ENCODE measurements at regions not wholly inside any gene's neighbourhood (a gene's known extent, or its start where the extent isn't known, plus 50 kb on each side); places are given as distances from the start of the nearest gene placed in this dataset.

DNA sequence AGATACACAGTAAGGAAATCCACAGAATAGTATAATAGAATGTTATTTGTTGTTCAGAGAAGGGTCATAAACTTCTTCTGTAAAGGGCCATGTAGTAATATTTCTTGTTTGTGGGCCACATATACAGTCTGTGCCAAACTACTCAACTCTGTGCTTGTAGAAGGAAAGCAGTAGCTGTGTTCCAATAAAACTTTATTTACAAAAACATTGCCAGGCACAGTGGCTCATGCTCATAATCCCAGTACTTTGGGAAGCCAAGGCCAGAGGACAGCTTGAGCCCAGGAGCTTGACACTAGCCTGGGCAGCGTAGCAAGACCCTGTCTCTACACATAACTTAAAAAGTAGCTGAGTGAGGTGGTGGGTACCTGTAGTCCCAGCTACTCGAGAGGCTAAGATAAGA lies 612.8 kb upstream of the PSMD7 start:
- TF ChIP-seq, protein P1, sequence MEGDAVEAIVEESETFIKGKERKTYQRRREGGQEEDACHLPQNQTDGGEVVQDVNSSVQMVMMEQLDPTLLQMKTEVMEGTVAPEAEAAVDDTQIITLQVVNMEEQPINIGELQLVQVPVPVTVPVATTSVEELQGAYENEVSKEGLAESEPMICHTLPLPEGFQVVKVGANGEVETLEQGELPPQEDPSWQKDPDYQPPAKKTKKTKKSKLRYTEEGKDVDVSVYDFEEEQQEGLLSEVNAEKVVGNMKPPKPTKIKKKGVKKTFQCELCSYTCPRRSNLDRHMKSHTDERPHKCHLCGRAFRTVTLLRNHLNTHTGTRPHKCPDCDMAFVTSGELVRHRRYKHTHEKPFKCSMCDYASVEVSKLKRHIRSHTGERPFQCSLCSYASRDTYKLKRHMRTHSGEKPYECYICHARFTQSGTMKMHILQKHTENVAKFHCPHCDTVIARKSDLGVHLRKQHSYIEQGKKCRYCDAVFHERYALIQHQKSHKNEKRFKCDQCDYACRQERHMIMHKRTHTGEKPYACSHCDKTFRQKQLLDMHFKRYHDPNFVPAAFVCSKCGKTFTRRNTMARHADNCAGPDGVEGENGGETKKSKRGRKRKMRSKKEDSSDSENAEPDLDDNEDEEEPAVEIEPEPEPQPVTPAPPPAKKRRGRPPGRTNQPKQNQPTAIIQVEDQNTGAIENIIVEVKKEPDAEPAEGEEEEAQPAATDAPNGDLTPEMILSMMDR (IDR thresholded peaks at IDR 0.05; ENCODE audit: low read depth, low read length) = no peak
- no peak overlapping the region for H3K4me3 ChIP-seq (ENCODE audit: low read depth, low read length)

DNA sequence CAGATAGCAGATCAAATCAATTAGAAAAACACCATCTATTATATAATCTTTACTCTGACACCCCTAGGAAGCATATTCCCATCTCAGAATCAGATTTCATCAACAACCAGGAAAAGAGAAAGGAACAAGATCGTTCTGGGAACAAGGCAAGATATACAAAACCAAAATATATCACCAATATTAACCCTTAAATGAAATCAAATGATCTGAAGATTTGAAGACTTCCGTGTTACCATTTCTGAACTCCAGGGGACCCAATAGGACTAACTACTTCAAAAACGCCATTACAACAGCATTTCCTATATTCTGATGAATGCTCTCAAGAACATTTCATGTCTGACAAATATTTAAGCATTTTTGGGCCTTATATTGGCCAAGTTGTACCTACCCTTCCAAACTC lies 624.2 kb upstream of the ZFHX3 start:
- TF ChIP-seq, protein P1 (IDR thresholded peaks at IDR 0.05; ENCODE audit: low read depth, low read length) = no peak
- no peak overlapping the region for H3K4me3 ChIP-seq (ENCODE audit: low read depth, low read length)

DNA sequence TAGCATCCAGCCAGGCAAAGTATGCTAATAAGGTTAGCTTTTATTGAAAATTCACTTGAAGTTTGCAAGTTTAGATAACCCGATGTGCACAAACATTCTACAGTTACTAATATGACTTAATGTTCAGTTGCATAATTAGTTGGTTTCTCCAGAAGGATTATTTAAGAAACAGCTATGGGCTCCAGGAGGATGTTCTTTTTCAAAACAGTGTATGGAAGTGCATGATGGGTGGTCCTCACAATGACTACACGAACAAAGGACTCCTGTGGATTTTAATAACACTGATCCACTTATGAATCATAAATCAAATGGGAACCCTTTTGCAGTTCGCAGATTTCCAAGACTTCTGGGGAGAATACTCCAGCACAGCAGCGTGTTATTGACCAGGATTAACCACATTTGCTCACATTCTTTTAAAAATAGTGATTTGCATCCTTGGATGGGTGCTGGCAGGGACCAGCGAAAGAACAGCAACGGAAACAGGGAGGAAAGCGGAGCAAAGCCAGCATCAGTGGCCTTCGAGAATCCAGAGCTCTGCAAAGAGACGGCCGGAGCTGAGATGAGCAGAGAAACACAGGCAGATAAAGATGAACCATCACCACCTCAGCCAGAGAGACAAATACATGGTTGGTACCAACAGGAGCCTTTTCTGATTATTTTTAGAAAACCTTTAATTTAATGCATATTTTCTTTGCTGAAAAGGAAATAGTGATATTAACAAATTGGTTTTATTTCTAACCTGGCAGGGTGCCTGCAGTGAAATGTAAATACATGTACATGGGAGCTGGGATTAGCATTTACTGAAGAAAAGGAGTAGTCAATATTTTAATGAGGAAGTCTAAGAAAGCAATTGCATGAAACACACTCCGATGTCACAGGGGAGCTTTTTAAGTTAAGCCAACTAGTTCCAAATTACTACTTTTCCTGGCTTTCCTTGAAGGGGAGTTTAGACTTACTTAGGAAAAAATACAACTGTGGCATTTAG lies 623.2 kb upstream of the ZFHX3 start:
- H3K4me3 ChIP-seq (ENCODE audit: low read depth, low read length) = no peak overlapping the region
- TF ChIP-seq, protein P1 (IDR thresholded peaks at IDR 0.05; ENCODE audit: low read depth, low read length) = no peak

DNA sequence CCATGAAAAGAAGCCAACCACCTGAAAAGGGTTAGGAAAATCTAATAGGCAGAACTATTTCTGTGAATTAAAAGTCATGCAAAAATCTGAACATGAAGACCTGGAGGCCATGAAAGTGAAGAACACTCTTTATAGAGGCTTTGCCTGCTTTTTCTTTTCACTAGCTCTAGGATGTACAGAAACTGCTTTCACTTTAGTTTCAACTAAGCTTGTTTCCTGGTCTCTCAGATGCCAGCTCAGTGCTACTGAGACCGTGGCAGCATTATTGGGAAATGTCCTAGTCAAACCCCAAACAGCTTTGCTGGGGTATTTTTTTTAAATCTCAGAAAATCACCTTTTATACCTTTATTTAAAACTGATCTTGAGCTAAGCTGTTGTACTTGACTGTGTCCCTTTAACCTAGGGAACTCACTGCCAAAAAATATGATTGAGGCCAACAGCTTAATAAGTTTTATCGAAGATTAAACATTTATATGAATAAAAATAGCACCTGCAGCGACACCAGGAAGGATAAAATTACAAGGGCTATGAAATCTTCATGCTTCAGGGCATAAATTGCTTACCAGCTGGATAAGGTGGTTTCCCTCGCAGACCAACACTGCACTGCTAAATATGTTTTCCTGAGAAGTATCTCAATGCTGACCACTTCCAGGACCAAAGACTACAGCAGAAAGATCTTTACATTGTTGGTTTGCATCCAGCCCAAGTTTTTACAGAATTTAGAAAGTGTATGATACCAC lies 621.8 kb upstream of the ZFHX3 start:
- TF ChIP-seq, protein P1 (IDR thresholded peaks at IDR 0.05; ENCODE audit: low read depth, low read length) = no peak
- H3K4me3 ChIP-seq (ENCODE audit: low read depth, low read length) = no peak overlapping the region

DNA sequence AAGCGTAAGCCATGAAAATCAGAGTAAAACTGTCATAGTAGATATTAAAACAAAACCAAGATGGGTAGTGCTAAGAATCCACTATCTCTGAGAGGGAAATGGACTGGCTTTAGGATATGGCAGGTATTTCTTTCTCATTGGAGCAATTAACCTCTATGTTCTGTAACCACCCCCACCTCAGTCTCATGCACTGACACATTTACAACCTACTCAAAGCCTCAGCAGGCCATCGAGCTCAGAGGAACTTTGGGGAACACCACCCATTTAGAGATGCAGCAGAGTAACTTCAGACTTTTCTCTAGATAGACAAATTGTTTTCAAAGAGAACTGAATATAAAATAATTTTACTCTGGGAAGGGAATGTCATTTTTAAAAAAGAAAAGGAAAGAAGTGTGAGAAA lies 615.8 kb upstream of the ZFHX3 start:
- TF ChIP-seq, protein P1 (IDR thresholded peaks at IDR 0.05; ENCODE audit: low read depth, low read length) = no peak
- no peak overlapping the region for H3K4me3 ChIP-seq (ENCODE audit: low read depth, low read length)

DNA sequence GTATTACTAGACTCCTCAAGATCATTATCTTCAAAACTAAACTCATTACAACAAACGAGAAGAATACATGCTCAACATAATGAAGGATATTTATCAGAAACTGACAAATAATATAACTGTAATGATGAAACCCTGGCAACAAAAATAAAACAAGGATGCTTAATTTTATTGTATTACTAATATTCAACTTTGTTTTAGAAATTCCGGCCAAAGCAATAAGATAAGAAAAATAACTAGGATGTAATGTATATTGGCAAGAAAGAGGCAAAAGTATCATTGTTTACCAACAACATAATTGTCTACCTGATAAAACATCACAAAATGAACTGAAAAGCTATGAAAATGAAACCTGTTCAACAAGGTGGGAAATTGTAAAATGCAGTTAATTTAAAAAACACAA lies 588.3 kb upstream of the ZFHX3 start:
- TF ChIP-seq, protein P1 (IDR thresholded peaks at IDR 0.05; ENCODE audit: low read depth, low read length) = no peak
- no peak overlapping the region for H3K4me3 ChIP-seq (ENCODE audit: low read depth, low read length)

DNA sequence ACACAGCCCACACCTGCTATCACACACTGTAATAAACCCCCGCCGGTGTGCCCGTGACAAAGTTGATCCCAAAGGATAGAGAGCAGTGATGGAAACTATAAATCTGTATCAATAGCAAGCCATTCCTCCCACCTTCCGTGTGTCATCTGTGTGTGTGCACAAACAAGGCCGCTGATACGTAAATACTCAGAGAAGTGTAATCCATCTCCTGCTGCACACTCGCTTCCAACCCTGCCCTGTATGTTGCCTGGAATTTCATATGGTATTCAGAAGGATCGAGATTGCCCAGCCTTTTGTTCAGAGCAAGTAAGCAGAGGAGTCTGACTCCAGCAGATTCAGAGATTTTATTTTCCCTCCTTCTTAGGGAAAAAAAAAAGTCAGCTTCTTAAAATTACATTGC lies 581.1 kb upstream of the ZFHX3 start:
- TF ChIP-seq, protein P1 (IDR thresholded peaks at IDR 0.05; ENCODE audit: low read depth, low read length) = no peak
- no peak overlapping the region for H3K4me3 ChIP-seq (ENCODE audit: low read depth, low read length)

Measured in WI38 (cell line).